ENCODE measurements at regions not wholly inside any gene's neighbourhood (a gene's known extent, or its start where the extent isn't known, plus 50 kb on each side); places are given as distances from the start of the nearest gene placed in this dataset.

DNA sequence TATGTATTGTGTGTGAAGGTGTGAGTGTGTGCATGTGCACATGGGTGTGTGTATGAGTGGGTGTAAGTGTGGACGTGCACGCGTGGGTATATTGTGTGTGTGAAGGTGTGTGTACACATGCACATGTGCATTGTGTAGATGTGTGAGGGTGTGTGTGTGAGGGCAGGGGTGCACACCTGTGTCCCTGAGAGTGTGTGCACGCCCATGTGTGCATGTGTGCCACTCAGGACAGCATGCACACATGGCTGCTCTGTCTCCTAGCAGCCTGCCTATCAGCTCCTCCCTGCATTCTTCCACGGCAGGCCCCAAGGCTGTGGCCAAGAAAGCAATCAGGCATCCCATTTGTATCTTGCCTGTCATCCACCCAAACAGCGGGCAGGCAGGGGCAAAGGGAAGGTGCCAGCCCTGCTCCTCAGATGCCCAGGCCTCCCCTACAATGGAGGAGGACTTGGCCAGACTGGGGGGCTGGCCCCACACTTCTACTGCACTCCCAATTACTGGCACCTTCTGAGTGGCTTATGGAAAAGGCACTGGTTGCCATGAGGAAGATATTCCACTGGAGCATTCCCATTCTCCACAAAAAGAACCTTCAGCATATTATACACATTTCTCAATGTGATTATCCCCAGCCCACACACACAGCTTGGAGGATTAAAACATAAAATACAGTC lies 380.4 kb upstream of the ZMIZ1 start:
- no peaks in the 10 kb centered on the region for H3K36me3 ChIP-seq
- no peaks in the 10 kb centered on the region for H3K9me3 ChIP-seq
- no peaks in the 10 kb centered on the region for H3K27me3 ChIP-seq
- DNase-seq, result no peak
- H3K4me3 ChIP-seq (ENCODE audit: low read depth, low read length), result no peak overlapping the region
- no peak for TF ChIP-seq CTCF (IDR thresholded peaks at IDR 0.05; ENCODE audit: low read depth, low read length)
- H3K4me1 ChIP-seq, result peaks cover 15% of the 10 kb centered on the region

DNA sequence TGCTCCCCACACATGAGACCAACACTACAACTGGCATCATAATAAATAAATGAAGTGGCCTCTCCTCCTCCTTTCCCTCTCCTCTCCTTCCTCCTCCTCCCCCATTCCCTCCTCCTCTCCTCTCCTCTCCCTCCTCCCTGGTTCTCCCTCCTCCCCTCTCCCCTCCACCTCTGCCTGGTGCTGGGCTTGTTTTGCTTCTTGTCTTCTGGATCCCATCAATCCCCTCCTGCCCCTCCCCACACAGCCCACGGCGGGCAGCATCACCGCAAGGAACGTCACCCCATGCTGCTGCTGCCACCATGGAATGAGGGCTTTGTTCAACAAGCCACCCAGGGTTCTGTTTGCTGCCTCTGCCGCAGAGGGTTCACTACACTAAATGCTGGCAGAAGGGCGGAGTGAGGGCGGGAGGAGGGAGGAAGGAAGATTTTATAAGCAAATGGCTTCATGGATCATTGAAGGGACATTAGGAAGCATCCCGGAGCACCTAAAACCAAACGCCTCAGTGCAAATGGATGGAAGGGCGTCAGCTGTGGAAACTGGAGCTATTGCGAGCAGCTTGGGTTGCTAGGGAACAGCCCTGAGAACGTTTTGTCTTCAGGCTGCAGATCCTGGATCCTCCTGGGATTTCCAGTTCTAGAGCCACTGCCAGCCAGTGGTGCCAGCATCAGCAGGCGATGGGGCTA lies 379.7 kb upstream of the ZMIZ1 start:
- peak overlapping the region; percentile 26 for H3K4me3 ChIP-seq (ENCODE audit: low read depth, low read length)
- TF ChIP-seq CTCF (IDR thresholded peaks at IDR 0.05; ENCODE audit: low read depth, low read length), result no peak
- peak; percentile 67 for DNase-seq
- H3K4me1 ChIP-seq, result peaks cover 15% of the 10 kb centered on the region
- H3K9me3 ChIP-seq, result no peaks in the 10 kb centered on the region
- H3K27me3 ChIP-seq, result no peaks in the 10 kb centered on the region
- H3K36me3 ChIP-seq, result no peaks in the 10 kb centered on the region

GRCh38 chr10:78689584-78689935 lies 379.2 kb upstream of the ZMIZ1 start:
- no peak for TF ChIP-seq CTCF (IDR thresholded peaks at IDR 0.05; ENCODE audit: low read depth, low read length)
- Histone ChIP-seq H3K4me3 (ENCODE audit: low read depth, low read length) (peak overlapping the region; percentile 26; the same call in 1 of the 2 replicates), H3K4me1 (peaks cover 15% of the 10 kb centered on the region), H3K36me3 (no peaks in the 10 kb centered on the region), H3K9me3 (no peaks in the 10 kb centered on the region), H3K27me3 (no peaks in the 10 kb centered on the region)
- no peak for DNase-seq

DNA sequence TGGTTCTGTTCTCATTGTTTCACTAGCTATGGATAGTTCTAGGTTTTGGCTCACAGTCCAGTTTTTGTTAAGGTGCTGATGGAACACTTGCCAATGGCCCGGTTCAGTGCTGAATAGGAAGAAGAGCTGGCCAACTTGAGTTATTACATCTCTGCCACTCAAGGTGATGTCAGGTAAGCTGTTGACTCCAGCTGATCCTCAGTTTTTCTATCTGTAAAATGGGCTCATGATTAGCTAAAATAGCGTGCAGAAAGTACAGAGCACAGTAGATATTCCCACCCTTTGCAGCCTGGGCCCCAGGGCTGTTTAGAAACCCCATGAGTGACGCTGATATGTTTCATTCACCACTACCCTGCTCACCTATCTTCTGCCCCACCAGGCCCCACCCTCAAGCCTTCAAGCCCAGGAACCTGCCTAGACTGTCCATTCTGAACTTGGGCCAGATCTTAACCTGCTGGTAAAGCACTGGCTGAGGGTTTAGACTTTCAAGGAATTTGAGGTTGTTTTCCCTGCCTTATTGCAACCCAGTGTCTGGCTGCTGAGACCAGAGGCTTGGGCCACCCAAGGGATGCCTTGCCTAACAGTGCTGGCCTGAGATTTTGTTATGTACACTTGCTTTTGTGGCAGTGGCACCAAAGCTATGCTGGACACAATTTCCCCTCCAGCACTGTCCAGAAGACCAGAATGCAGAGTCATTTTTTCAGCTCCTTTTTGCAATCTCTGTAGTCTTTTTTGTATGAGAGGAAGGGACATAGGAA lies 378.2 kb upstream of the ZMIZ1 start:
- Histone ChIP-seq H3K36me3 (no peaks in the 10 kb centered on the region), H3K4me3 (ENCODE audit: low read depth, low read length) (no peak overlapping the region), H3K4me1 (peaks cover 15% of the 10 kb centered on the region), H3K27me3 (no peaks in the 10 kb centered on the region), H3K9me3 (no peaks in the 10 kb centered on the region)
- TF ChIP-seq CTCF (IDR thresholded peaks at IDR 0.05; ENCODE audit: low read depth, low read length), result no peak
- no peak for DNase-seq

- H3K9me3 ChIP-seq, result no peaks in the 10 kb centered on the region
- no peak overlapping the region for H3K4me3 ChIP-seq (ENCODE audit: low read depth, low read length)
- no peak for TF ChIP-seq CTCF (IDR thresholded peaks at IDR 0.05; ENCODE audit: low read depth, low read length)
- no peak for DNase-seq
- no peaks in the 10 kb centered on the region for H3K36me3 ChIP-seq
- H3K4me1 ChIP-seq, result peaks cover 15% of the 10 kb centered on the region
- H3K27me3 ChIP-seq, result no peaks in the 10 kb centered on the region
Observed at GRCh38 chr10:78691301-78692030, 377.3 kb upstream of the ZMIZ1 start.
